GM23338 (cell line): ENCODE measurements at regions not wholly inside any gene's neighbourhood (a gene's known extent, or its start where the extent isn't known, plus 50 kb on each side); places are given as distances from the start of the nearest gene placed in this dataset.

Source experiments
- ATAC-seq: fragments of 200-7000 bp; cut with Tn5 transposase; 3 replicates; pipeline ENCODE4 v1.9.1; 2020
- DNase-seq: peaks from one replicate; pipeline ENCODE4 v3.0.0-alpha.2; 2015; ENCODE audit warnings: low spot score
- H2AFZ ChIP-seq: fragments of 200-600 bp; sonication (generic); 2 replicates; pipeline ENCODE4 v1.8.0; 2016; ENCODE audit warnings: antibody characterized with exemption, mild to moderate bottlenecking, moderate library complexity
- H3F3A ChIP-seq: fragments of 200-600 bp; sonication (generic); replicated peaks from 2 replicates; pipeline ENCODE4 v1.8.0; 2017; ENCODE audit warnings: antibody characterized with exemption, mixed run types, low read depth
- H3K27ac ChIP-seq: fragments of 200-600 bp; sonication (generic); 2 replicates; pipeline ENCODE4 v1.6.1; 2016; ENCODE audit warnings: low read depth
- H3K27me3 ChIP-seq: fragments of 200-600 bp; sonication (generic); 2 replicates; pipeline ENCODE4 v1.8.0; 2016; ENCODE audit warnings: mild to moderate bottlenecking, mixed run types, moderate library complexity; ENCODE audit not compliant: insufficient read depth
- H3K36me3 ChIP-seq: fragments of 200-600 bp; sonication (generic); 2 replicates; pipeline ENCODE4 v1.8.0; 2016; ENCODE audit warnings: mild to moderate bottlenecking; ENCODE audit not compliant: insufficient read depth
- H3K4me1 ChIP-seq: fragments of 200-600 bp; sonication (generic); 2 replicates; pipeline ENCODE4 v1.8.0; 2016; ENCODE audit warnings: mild to moderate bottlenecking, moderate library complexity; ENCODE audit not compliant: insufficient read depth
- H3K4me2 ChIP-seq: fragments of 200-600 bp; sonication (generic); 2 replicates; pipeline ENCODE4 v1.7.1; 2017; ENCODE audit warnings: mixed run types
- H3K4me3 ChIP-seq: fragments of 200-600 bp; sonication (generic); 2 replicates; pipeline ENCODE4 v1.6.1; 2016; ENCODE audit warnings: mixed run types
- H3K79me2 ChIP-seq: fragments of 200-600 bp; sonication (generic); replicated peaks from 2 replicates; pipeline ENCODE4 v1.8.0; 2017; ENCODE audit warnings: mild to moderate bottlenecking; ENCODE audit not compliant: insufficient read depth
- H3K9me2 ChIP-seq: fragments of 200-600 bp; sonication (generic); 2 replicates; pipeline ENCODE4 v1.8.0; 2017; ENCODE audit not compliant: insufficient read depth
- H4K20me1 ChIP-seq: fragments of 200-600 bp; sonication (generic); replicated peaks from 2 replicates; pipeline ENCODE4 v1.8.0; 2017; ENCODE audit warnings: mild to moderate bottlenecking; ENCODE audit not compliant: insufficient read depth
- H3K27ac Mint-ChIP-seq: 2 replicates; pipeline ENCODE4 v1.8.0; 2020; ENCODE audit warnings: inconsistent platforms, mild to moderate bottlenecking, moderate library complexity, mixed read lengths
- H3K27me3 Mint-ChIP-seq: 3 replicates; pipeline ENCODE4 v1.8.0; 2022; ENCODE audit warnings: low read depth, mild to moderate bottlenecking, moderate library complexity, mixed read lengths, inconsistent platforms; ENCODE audit not compliant: insufficient read depth, poor library complexity
- H3K36me3 Mint-ChIP-seq: 3 replicates; pipeline ENCODE4 v1.8.0; 2021; ENCODE audit warnings: low read depth, mild to moderate bottlenecking, inconsistent platforms, moderate library complexity, mixed read lengths
- H3K4me1 Mint-ChIP-seq: 3 replicates; pipeline ENCODE4 v1.8.0; 2020; ENCODE audit warnings: mild to moderate bottlenecking, inconsistent platforms, mixed read lengths
- H3K4me3 Mint-ChIP-seq: 3 replicates; pipeline ENCODE4 v1.8.0; 2021; ENCODE audit warnings: moderate library complexity, mild to moderate bottlenecking, inconsistent platforms, mixed read lengths
- H3K9me3 Mint-ChIP-seq: 3 replicates; pipeline ENCODE4 v1.8.0; 2020; ENCODE audit warnings: moderate library complexity, mild to moderate bottlenecking, inconsistent platforms, mixed read lengths
- EZH2 ChIP-seq: fragments of 200-600 bp; sonication (generic); IDR thresholded peaks from one replicate; pipeline ENCODE4 v1.8.0; 2017; ENCODE audit warnings: antibody characterized with exemption, mild to moderate bottlenecking, low read depth; ENCODE audit not compliant: unreplicated experiment
- EZH2phosphoT487 ChIP-seq: fragments of 200-600 bp; sonication (generic); IDR thresholded peaks from one replicate; pipeline ENCODE4 v1.8.1; 2018; ENCODE audit warnings: antibody characterized with exemption; ENCODE audit not compliant: unreplicated experiment
- POLR2AphosphoS5 ChIP-seq: IDR thresholded peaks from 2 replicates; pipeline ENCODE4 v1.6.1; 2016; ENCODE audit warnings: antibody characterized with exemption, low read depth
- STAT1 ChIP-seq: IDR thresholded peaks from one replicate; pipeline ENCODE4 v1.6.1; 2016; ENCODE audit warnings: antibody characterized with exemption; ENCODE audit not compliant: unreplicated experiment
- ZNF331 ChIP-seq: fragments of 250-450 bp; sonication (Bioruptor Pico); IDR thresholded peaks from 2 replicates; pipeline ENCODE4 v1.5.0; 2020; ENCODE audit warnings: low read depth, mild to moderate bottlenecking, moderate library complexity
- TF ChIP-seq, protein P1 (sequence below), 2 experiments: fragments of 200-600 bp in 1 of 2; sonication (generic) in 1 of 2; conservative IDR thresholded peaks; 2 replicates each; pipeline versions ENCODE4 v1.5.1 to v1.6.1; 2016 to 2017; ENCODE audit warnings: antibody characterized with exemption in 2 of 2, low read depth in 2 of 2, mild to moderate bottlenecking in 2 of 2, moderate library complexity in 1 of 2
- TF ChIP-seq, protein P2 (sequence below): IDR thresholded peaks from one replicate; pipeline ENCODE4 v1.6.1; 2018; ENCODE audit warnings: antibody characterized with exemption; ENCODE audit not compliant: unreplicated experiment
- TF ChIP-seq, protein P3 (sequence below): fragments of 250-450 bp; sonication (Bioruptor Pico); IDR thresholded peaks from 2 replicates; pipeline ENCODE4 v1.5.0; 2020; ENCODE audit warnings: mild to moderate bottlenecking, moderate library complexity

DNA sequence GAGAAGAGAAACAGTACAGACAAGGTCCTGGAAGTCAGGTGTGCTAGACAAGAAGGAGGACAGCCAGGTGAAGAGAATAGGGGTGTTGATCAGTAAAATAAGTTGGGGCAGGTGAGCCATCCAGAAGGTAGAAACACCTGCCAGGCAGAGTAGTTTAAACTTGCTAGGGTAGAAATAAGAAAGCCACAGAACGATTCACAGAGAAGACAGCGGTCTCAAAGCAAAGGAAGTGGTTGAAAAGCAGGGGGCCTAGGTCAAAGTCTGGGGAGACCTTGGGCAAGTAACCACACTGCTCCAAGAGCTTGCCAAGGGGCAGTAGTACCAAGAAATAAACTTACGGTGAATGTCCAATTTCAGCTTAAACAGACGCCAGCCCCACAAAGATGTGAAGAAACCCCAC lies 116.6 kb upstream of the PROX1 start:
- Mint-ChIP-seq H3K36me3 (no peaks in the 10 kb centered on the region), H3K4me3 (no peak overlapping the region), H3K27ac (no peak overlapping the region), H3K9me3 (no peaks in the 10 kb centered on the region), H3K27me3 (no peaks in the 10 kb centered on the region), H3K4me1 (no peaks in the 10 kb centered on the region)
- H3K4me1 ChIP-seq, result no peaks in the 10 kb centered on the region
- H3K27me3 ChIP-seq, result no peaks in the 10 kb centered on the region
- no peaks in the 10 kb centered on the region for H3K36me3 ChIP-seq
- no peak overlapping the region for H3K27ac ChIP-seq
- ATAC-seq (no peak), DNase-seq (no peak)
- no peak overlapping the region for H3K4me3 ChIP-seq
- peaks cover 8% of the 10 kb centered on the region for H3K9me2 ChIP-seq
- H3K4me2 ChIP-seq, result no peak overlapping the region
- H3K79me2 ChIP-seq, result no peaks in the 10 kb centered on the region
- H4K20me1 ChIP-seq, result no peaks in the 10 kb centered on the region
- TF ChIP-seq STAT1 (no peak), ZNF331 (CRISPR knock-in tag) (no peak), EZH2phosphoT487 (no peak), POLR2AphosphoS5 (no peak), EZH2 (no peak)
- TF ChIP-seq, protein P1, sequence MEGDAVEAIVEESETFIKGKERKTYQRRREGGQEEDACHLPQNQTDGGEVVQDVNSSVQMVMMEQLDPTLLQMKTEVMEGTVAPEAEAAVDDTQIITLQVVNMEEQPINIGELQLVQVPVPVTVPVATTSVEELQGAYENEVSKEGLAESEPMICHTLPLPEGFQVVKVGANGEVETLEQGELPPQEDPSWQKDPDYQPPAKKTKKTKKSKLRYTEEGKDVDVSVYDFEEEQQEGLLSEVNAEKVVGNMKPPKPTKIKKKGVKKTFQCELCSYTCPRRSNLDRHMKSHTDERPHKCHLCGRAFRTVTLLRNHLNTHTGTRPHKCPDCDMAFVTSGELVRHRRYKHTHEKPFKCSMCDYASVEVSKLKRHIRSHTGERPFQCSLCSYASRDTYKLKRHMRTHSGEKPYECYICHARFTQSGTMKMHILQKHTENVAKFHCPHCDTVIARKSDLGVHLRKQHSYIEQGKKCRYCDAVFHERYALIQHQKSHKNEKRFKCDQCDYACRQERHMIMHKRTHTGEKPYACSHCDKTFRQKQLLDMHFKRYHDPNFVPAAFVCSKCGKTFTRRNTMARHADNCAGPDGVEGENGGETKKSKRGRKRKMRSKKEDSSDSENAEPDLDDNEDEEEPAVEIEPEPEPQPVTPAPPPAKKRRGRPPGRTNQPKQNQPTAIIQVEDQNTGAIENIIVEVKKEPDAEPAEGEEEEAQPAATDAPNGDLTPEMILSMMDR (conservative IDR thresholded peaks at IDR 0.05; ENCODE audit: low read depth in 2 of 2), result no peak
- TF ChIP-seq, protein P2, sequence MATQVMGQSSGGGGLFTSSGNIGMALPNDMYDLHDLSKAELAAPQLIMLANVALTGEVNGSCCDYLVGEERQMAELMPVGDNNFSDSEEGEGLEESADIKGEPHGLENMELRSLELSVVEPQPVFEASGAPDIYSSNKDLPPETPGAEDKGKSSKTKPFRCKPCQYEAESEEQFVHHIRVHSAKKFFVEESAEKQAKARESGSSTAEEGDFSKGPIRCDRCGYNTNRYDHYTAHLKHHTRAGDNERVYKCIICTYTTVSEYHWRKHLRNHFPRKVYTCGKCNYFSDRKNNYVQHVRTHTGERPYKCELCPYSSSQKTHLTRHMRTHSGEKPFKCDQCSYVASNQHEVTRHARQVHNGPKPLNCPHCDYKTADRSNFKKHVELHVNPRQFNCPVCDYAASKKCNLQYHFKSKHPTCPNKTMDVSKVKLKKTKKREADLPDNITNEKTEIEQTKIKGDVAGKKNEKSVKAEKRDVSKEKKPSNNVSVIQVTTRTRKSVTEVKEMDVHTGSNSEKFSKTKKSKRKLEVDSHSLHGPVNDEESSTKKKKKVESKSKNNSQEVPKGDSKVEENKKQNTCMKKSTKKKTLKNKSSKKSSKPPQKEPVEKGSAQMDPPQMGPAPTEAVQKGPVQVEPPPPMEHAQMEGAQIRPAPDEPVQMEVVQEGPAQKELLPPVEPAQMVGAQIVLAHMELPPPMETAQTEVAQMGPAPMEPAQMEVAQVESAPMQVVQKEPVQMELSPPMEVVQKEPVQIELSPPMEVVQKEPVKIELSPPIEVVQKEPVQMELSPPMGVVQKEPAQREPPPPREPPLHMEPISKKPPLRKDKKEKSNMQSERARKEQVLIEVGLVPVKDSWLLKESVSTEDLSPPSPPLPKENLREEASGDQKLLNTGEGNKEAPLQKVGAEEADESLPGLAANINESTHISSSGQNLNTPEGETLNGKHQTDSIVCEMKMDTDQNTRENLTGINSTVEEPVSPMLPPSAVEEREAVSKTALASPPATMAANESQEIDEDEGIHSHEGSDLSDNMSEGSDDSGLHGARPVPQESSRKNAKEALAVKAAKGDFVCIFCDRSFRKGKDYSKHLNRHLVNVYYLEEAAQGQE, result no peak
- TF ChIP-seq, protein P3, sequence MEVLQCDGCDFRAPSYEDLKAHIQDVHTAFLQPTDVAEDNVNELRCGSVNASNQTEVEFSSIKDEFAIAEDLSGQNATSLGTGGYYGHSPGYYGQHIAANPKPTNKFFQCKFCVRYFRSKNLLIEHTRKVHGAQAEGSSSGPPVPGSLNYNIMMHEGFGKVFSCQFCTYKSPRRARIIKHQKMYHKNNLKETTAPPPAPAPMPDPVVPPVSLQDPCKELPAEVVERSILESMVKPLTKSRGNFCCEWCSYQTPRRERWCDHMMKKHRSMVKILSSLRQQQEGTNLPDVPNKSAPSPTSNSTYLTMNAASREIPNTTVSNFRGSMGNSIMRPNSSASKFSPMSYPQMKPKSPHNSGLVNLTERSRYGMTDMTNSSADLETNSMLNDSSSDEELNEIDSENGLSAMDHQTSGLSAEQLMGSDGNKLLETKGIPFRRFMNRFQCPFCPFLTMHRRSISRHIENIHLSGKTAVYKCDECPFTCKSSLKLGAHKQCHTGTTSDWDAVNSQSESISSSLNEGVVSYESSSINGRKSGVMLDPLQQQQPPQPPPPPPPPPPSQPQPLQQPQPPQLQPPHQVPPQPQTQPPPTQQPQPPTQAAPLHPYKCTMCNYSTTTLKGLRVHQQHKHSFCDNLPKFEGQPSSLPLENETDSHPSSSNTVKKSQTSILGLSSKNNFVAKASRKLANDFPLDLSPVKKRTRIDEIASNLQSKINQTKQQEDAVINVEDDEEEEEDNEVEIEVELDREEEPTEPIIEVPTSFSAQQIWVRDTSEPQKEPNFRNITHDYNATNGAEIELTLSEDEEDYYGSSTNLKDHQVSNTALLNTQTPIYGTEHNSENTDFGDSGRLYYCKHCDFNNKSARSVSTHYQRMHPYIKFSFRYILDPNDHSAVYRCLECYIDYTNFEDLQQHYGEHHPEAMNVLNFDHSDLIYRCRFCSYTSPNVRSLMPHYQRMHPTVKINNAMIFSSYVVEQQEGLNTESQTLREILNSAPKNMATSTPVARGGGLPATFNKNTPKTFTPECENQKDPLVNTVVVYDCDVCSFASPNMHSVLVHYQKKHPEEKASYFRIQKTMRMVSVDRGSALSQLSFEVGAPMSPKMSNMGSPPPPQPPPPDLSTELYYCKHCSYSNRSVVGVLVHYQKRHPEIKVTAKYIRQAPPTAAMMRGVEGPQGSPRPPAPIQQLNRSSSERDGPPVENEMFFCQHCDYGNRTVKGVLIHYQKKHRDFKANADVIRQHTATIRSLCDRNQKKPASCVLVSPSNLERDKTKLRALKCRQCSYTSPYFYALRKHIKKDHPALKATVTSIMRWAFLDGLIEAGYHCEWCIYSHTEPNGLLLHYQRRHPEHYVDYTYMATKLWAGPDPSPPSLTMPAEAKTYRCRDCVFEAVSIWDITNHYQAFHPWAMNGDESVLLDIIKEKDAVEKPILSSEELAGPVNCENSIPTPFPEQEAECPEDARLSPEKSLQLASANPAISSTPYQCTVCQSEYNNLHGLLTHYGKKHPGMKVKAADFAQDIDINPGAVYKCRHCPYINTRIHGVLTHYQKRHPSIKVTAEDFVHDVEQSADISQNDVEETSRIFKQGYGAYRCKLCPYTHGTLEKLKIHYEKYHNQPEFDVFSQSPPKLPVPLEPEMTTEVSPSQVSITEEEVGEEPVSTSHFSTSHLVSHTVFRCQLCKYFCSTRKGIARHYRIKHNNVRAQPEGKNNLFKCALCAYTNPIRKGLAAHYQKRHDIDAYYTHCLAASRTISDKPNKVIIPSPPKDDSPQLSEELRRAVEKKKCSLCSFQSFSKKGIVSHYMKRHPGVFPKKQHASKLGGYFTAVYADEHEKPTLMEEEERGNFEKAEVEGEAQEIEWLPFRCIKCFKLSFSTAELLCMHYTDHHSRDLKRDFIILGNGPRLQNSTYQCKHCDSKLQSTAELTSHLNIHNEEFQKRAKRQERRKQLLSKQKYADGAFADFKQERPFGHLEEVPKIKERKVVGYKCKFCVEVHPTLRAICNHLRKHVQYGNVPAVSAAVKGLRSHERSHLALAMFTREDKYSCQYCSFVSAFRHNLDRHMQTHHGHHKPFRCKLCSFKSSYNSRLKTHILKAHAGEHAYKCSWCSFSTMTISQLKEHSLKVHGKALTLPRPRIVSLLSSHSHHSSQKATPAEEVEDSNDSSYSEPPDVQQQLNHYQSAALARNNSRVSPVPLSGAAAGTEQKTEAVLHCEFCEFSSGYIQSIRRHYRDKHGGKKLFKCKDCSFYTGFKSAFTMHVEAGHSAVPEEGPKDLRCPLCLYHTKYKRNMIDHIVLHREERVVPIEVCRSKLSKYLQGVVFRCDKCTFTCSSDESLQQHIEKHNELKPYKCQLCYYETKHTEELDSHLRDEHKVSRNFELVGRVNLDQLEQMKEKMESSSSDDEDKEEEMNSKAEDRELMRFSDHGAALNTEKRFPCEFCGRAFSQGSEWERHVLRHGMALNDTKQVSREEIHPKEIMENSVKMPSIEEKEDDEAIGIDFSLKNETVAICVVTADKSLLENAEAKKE, result no peak
- H2AFZ ChIP-seq, result no peak overlapping the region
- H3F3A ChIP-seq, result no peaks in the 10 kb centered on the region
